ENCODE measurements at regions not wholly inside any gene's neighbourhood (a gene's known extent, or its start where the extent isn't known, plus 50 kb on each side); places are given as distances from the start of the nearest gene placed in this dataset.

DNA sequence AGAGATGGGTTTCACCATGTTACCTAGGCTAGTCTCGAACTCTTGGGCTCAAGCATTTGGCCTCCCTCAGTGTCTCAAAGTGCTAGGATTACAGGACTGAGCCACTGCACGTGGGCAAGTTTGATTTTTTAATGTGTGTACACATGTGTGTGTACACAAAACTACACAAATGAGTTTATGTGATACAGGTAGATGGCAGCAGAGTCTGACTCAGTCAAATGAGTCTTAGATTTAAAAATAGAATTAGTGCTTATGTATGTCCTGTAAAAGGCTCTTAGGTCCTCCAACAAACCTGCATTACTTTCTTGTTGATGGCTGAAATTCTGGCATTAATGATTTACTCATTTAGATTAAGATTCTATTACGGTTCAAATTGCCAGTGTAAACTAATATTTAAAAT is 293.7 kb downstream of the PCDH17 start:
- Histone ChIP-seq H3K4me3 (ENCODE audit: low read depth, low read length) (no peak overlapping the region), H3K9me3 (ENCODE audit: control insufficient read depth, insufficient read depth, low read depth, low read length) (no peaks in the 10 kb centered on the region), H3K27ac (ENCODE audit: extremely low read depth, low read depth, low read length) (no peak overlapping the region), H3K36me3 (ENCODE audit: control insufficient read depth in 2 of 2, insufficient read depth in 1 of 2, low read length in 2 of 2) (no peaks in the 10 kb centered on the region), H3K4me1 (ENCODE audit: control insufficient read depth, insufficient read depth, low read length) (no peaks in the 10 kb centered on the region)
- no peak for TF ChIP-seq ZNF624 (tag by site-specific recombination; IDR thresholded peaks at IDR 0.05)
- TF ChIP-seq GFI1B (tag by site-specific recombination; IDR thresholded peaks at IDR 0.05): no peak
- TF ChIP-seq ZNF629 (tag by site-specific recombination; IDR thresholded peaks at IDR 0.05): no peak
- no peak for TF ChIP-seq REPIN1 (tag by site-specific recombination; IDR thresholded peaks at IDR 0.05; ENCODE audit: low read depth)
- no peak for TF ChIP-seq HOXC10 (CRISPR knock-in tag; IDR thresholded peaks at IDR 0.05)
- TF ChIP-seq ZNF416 (tag by site-specific recombination; IDR thresholded peaks at IDR 0.05): no peak
- no peak for TF ChIP-seq ZNF350 (tag by site-specific recombination; IDR thresholded peaks at IDR 0.05)
- TF ChIP-seq, protein P1, sequence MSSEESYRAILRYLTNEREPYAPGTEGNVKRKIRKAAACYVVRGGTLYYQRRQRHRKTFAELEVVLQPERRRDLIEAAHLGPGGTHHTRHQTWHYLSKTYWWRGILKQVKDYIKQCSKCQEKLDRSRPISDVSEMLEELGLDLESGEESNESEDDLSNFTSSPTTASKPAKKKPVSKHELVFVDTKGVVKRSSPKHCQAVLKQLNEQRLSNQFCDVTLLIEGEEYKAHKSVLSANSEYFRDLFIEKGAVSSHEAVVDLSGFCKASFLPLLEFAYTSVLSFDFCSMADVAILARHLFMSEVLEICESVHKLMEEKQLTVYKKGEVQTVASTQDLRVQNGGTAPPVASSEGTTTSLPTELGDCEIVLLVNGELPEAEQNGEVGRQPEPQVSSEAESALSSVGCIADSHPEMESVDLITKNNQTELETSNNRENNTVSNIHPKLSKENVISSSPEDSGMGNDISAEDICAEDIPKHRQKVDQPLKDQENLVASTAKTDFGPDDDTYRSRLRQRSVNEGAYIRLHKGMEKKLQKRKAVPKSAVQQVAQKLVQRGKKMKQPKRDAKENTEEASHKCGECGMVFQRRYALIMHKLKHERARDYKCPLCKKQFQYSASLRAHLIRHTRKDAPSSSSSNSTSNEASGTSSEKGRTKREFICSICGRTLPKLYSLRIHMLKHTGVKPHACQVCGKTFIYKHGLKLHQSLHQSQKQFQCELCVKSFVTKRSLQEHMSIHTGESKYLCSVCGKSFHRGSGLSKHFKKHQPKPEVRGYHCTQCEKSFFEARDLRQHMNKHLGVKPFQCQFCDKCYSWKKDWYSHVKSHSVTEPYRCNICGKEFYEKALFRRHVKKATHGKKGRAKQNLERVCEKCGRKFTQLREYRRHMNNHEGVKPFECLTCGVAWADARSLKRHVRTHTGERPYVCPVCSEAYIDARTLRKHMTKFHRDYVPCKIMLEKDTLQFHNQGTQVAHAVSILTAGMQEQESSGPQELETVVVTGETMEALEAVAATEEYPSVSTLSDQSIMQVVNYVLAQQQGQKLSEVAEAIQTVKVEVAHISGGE (tag by site-specific recombination; conservative IDR thresholded peaks at IDR 0.05; ENCODE audit: low read depth): no peak
- no peak for TF ChIP-seq ZBTB21 (tag by site-specific recombination; IDR thresholded peaks at IDR 0.05)
- no peak for TF ChIP-seq IKZF3 (tag by site-specific recombination; IDR thresholded peaks at IDR 0.05)
- no peak for TF ChIP-seq ZNF175 (tag by site-specific recombination; IDR thresholded peaks at IDR 0.05)
- TF ChIP-seq, protein P2, sequence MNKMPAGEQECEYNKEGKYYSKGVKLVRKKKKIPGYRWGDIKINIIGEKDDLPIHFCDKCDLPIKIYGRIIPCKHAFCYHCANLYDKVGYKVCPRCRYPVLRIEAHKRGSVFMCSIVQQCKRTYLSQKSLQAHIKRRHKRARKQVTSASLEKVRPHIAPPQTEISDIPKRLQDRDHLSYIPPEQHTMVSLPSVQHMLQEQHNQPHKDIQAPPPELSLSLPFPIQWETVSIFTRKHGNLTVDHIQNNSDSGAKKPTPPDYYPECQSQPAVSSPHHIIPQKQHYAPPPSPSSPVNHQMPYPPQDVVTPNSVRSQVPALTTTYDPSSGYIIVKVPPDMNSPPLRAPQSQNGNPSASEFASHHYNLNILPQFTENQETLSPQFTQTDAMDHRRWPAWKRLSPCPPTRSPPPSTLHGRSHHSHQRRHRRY (tag by site-specific recombination; IDR thresholded peaks at IDR 0.05): no peak
- TF ChIP-seq ZNF184 (tag by site-specific recombination; IDR thresholded peaks at IDR 0.05): no peak
- TF ChIP-seq ZNF529 (tag by site-specific recombination; IDR thresholded peaks at IDR 0.05; ENCODE audit: insufficient replicate concordance): no peak
- ChIA-PET CTCF (no interaction called here), POLR2A (no interaction called here)

DNA sequence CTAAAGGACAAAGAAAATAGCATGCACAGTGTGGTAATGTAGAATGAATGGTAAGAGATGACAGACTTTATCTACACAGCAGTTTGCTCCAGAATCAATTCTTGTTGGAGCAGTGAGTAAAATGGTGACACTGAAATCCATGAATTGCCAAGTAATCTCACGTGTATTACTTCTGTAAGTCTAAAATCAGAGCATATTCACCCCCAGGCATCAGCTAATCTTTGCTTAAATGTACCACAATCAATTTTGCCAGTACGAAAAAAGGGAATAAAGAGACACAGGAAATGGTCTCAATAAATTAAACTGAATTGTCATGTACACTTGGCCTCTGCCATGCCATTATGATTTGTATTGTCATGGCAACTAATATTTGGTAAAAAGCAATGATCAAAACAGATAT is 294.2 kb downstream of the PCDH17 start:
- CTCF ChIA-PET: no interaction called here
- no peak for TF ChIP-seq YY2 (tag by site-specific recombination; IDR thresholded peaks at IDR 0.05)
- TF ChIP-seq ZNF560 (tag by site-specific recombination; IDR thresholded peaks at IDR 0.05; ENCODE audit: borderline replicate concordance): no peak
- TF ChIP-seq, protein P3, sequence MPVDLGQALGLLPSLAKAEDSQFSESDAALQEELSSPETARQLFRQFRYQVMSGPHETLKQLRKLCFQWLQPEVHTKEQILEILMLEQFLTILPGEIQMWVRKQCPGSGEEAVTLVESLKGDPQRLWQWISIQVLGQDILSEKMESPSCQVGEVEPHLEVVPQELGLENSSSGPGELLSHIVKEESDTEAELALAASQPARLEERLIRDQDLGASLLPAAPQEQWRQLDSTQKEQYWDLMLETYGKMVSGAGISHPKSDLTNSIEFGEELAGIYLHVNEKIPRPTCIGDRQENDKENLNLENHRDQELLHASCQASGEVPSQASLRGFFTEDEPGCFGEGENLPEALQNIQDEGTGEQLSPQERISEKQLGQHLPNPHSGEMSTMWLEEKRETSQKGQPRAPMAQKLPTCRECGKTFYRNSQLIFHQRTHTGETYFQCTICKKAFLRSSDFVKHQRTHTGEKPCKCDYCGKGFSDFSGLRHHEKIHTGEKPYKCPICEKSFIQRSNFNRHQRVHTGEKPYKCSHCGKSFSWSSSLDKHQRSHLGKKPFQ (tag by site-specific recombination; IDR thresholded peaks at IDR 0.05): no peak
- TF ChIP-seq ZNF248 (tag by site-specific recombination; IDR thresholded peaks at IDR 0.05): no peak
- no peak for TF ChIP-seq ZNF416 (tag by site-specific recombination; IDR thresholded peaks at IDR 0.05)
- no peak for TF ChIP-seq SP2 (tag by site-specific recombination; IDR thresholded peaks at IDR 0.05)
- TF ChIP-seq ZNF341 (tag by site-specific recombination; IDR thresholded peaks at IDR 0.05; ENCODE audit: low read depth): no peak
- no peak for TF ChIP-seq ZNF266 (tag by site-specific recombination; IDR thresholded peaks at IDR 0.05; ENCODE audit: low read depth)
- TF ChIP-seq SCRT1 (tag by site-specific recombination; IDR thresholded peaks at IDR 0.05; ENCODE audit: borderline replicate concordance): no peak
- no peak for TF ChIP-seq ZNF555 (tag by site-specific recombination; conservative IDR thresholded peaks at IDR 0.05)
- TF ChIP-seq HOXA7 (CRISPR knock-in tag; IDR thresholded peaks at IDR 0.05; ENCODE audit: borderline replicate concordance): no peak
- no peak for TF ChIP-seq IKZF3 (tag by site-specific recombination; IDR thresholded peaks at IDR 0.05)
- no peak for TF ChIP-seq ZNF473 (tag by site-specific recombination; IDR thresholded peaks at IDR 0.05)
- TF ChIP-seq ZNF366 (tag by site-specific recombination; conservative IDR thresholded peaks at IDR 0.05): no peak
- TF ChIP-seq ZNF837 (tag by site-specific recombination; IDR thresholded peaks at IDR 0.05): no peak
- TF ChIP-seq, protein P4, sequence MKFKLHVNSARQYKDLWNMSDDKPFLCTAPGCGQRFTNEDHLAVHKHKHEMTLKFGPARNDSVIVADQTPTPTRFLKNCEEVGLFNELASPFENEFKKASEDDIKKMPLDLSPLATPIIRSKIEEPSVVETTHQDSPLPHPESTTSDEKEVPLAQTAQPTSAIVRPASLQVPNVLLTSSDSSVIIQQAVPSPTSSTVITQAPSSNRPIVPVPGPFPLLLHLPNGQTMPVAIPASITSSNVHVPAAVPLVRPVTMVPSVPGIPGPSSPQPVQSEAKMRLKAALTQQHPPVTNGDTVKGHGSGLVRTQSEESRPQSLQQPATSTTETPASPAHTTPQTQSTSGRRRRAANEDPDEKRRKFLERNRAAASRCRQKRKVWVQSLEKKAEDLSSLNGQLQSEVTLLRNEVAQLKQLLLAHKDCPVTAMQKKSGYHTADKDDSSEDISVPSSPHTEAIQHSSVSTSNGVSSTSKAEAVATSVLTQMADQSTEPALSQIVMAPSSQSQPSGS (tag by site-specific recombination; IDR thresholded peaks at IDR 0.05; ENCODE audit: low read depth): no peak
- TF ChIP-seq, protein P5, sequence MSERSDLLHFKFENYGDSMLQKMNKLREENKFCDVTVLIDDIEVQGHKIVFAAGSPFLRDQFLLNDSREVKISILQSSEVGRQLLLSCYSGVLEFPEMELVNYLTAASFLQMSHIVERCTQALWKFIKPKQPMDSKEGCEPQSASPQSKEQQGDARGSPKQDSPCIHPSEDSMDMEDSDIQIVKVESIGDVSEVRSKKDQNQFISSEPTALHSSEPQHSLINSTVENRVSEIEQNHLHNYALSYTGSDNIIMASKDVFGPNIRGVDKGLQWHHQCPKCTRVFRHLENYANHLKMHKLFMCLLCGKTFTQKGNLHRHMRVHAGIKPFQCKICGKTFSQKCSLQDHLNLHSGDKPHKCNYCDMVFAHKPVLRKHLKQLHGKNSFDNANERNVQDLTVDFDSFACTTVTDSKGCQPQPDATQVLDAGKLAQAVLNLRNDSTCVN (tag by site-specific recombination; optimal IDR thresholded peaks at IDR 0.05): no peak
- Histone ChIP-seq H3K4me1 (ENCODE audit: control insufficient read depth, insufficient read depth, low read length) (no peaks in the 10 kb centered on the region), H3K27ac (ENCODE audit: extremely low read depth, low read depth, low read length) (no peak overlapping the region), H3K9me3 (ENCODE audit: control insufficient read depth, insufficient read depth, low read depth, low read length) (no peaks in the 10 kb centered on the region), H3K4me3 (ENCODE audit: low read depth, low read length) (no peak overlapping the region), H3K36me3 (ENCODE audit: control insufficient read depth in 2 of 2, insufficient read depth in 1 of 2, low read length in 2 of 2) (no peaks in the 10 kb centered on the region)
- POLR2A ChIA-PET: no interaction called here

All from HEK293 (cell line).